Ishikawa (cell line): ENCODE measurements at regions not wholly inside any gene's neighbourhood (a gene's known extent, or its start where the extent isn't known, plus 50 kb on each side); places are given as distances from the start of the nearest gene placed in this dataset.

Source experiments
- CEBPB ChIP-seq: IDR thresholded peaks from 2 replicates; pipeline ENCODE4 v1.6.1; 2012
- CREB1 ChIP-seq: IDR thresholded peaks from 2 replicates; pipeline ENCODE4 v1.6.1; 2012; ENCODE audit warnings: low read depth
- EGR1 ChIP-seq: IDR thresholded peaks from 2 replicates; pipeline ENCODE4 v1.6.1; 2012
- EP300 ChIP-seq: IDR thresholded peaks from 2 replicates; pipeline ENCODE4 v1.6.1; 2012; ENCODE audit warnings: borderline replicate concordance
- FOXM1 ChIP-seq: IDR thresholded peaks from 2 replicates; pipeline ENCODE4 v1.6.1; 2012; ENCODE audit warnings: low read depth, borderline replicate concordance
- MAX ChIP-seq: IDR thresholded peaks from 2 replicates; pipeline ENCODE4 v1.6.1; 2012
- NFIC ChIP-seq: IDR thresholded peaks from 2 replicates; pipeline ENCODE4 v1.6.1; 2012
- RAD21 ChIP-seq: IDR thresholded peaks from 2 replicates; pipeline ENCODE4 v1.6.1; 2012; ENCODE audit warnings: low read depth
- TAF1 ChIP-seq: IDR thresholded peaks from 2 replicates; pipeline ENCODE4 v1.6.1; 2012; ENCODE audit warnings: low read depth, mild to moderate bottlenecking
- TCF12 ChIP-seq: IDR thresholded peaks from 2 replicates; pipeline ENCODE4 v1.6.1; 2012; ENCODE audit warnings: low read depth
- TEAD4 ChIP-seq: IDR thresholded peaks from 2 replicates; pipeline ENCODE4 v1.6.1; 2012
- USF1 ChIP-seq: IDR thresholded peaks from 2 replicates; pipeline ENCODE4 v1.6.1; 2012
- YY1 ChIP-seq: IDR thresholded peaks from 2 replicates; pipeline ENCODE4 v1.6.1; 2012; ENCODE audit warnings: low read depth
- ZBTB7A ChIP-seq: IDR thresholded peaks from 2 replicates; pipeline ENCODE4 v1.6.1; 2012; ENCODE audit warnings: low read depth
- TF ChIP-seq, protein P1 (sequence below): IDR thresholded peaks from 2 replicates; pipeline ENCODE4 v1.6.1; 2012; ENCODE audit warnings: low read depth, mild to moderate bottlenecking

- TF ChIP-seq USF1 (no peak), CREB1 (no peak), TAF1 (no peak), FOXM1 (no peak), EGR1 (no peak)
- TF ChIP-seq, protein P1, sequence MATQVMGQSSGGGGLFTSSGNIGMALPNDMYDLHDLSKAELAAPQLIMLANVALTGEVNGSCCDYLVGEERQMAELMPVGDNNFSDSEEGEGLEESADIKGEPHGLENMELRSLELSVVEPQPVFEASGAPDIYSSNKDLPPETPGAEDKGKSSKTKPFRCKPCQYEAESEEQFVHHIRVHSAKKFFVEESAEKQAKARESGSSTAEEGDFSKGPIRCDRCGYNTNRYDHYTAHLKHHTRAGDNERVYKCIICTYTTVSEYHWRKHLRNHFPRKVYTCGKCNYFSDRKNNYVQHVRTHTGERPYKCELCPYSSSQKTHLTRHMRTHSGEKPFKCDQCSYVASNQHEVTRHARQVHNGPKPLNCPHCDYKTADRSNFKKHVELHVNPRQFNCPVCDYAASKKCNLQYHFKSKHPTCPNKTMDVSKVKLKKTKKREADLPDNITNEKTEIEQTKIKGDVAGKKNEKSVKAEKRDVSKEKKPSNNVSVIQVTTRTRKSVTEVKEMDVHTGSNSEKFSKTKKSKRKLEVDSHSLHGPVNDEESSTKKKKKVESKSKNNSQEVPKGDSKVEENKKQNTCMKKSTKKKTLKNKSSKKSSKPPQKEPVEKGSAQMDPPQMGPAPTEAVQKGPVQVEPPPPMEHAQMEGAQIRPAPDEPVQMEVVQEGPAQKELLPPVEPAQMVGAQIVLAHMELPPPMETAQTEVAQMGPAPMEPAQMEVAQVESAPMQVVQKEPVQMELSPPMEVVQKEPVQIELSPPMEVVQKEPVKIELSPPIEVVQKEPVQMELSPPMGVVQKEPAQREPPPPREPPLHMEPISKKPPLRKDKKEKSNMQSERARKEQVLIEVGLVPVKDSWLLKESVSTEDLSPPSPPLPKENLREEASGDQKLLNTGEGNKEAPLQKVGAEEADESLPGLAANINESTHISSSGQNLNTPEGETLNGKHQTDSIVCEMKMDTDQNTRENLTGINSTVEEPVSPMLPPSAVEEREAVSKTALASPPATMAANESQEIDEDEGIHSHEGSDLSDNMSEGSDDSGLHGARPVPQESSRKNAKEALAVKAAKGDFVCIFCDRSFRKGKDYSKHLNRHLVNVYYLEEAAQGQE, result no peak
Measured at GRCh38 chr15:36331531-36332275, 247.7 kb upstream of the CDIN1 start.

GRCh38 chr15:36332301-36332700, 247.1 kb upstream of the CDIN1 start:
- TF ChIP-seq, protein P1, result no peak
- TF ChIP-seq NFIC, result no peak
- no peak for TF ChIP-seq TAF1

- no peak for TF ChIP-seq YY1
- TF ChIP-seq TAF1, result no peak
- no peak for TF ChIP-seq TCF12
- TF ChIP-seq MAX, result no peak
- no peak for TF ChIP-seq TEAD4
- no peak for TF ChIP-seq USF1
- TF ChIP-seq NFIC, result no peak
- TF ChIP-seq, protein P1, result no peak
- TF ChIP-seq CREB1, result no peak
- no peak for TF ChIP-seq RAD21
- no peak for TF ChIP-seq ZBTB7A
- no peak for TF ChIP-seq FOXM1
- no peak for TF ChIP-seq CEBPB
- no peak for TF ChIP-seq EGR1
- no peak for TF ChIP-seq EP300
Measured at GRCh38 chr15:36332896-36333295, 246.5 kb upstream of the CDIN1 start.

DNA sequence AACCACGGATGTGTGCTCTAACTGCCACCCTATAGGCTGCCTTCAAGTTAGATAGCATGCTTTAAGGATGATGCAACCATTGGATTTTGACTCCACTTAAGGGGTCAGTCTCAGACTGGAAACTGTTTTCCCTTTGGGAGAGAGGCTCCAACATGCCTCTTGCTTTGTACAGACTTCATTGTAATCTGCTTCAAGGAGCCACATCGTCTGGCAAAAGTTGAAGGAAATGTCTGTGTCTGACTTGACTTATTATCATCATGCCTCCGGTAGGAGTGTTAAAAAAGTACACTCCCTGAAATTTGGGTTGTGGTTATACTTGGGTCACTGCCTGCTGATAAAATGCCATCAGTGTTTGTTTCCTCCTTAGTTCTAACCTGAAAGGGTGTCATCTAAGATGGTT, 245.4 kb upstream of the CDIN1 start:
- TF ChIP-seq RAD21 (no peak), CREB1 (no peak), TAF1 (no peak), TEAD4 (no peak)

DNA sequence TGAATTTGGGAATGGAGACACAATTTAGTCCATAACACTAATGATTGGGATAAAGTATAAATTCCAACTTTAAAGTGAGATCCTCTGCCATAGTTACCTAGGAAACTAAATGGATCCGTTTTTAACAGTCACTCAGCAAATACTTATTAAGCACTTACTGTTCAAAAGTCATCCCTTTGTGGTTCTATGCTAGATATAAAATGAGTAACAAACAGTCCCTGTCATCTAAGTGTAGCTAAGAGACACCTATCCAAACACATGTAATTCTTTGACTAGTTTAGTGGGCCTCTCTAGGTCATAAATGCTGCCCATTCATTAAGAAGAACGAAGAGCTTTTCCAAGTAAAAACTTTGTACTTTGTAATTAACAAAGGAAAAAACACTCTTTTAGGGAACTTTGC, 244.2 kb upstream of the CDIN1 start:
- no peak for TF ChIP-seq TEAD4
- no peak for TF ChIP-seq YY1

DNA sequence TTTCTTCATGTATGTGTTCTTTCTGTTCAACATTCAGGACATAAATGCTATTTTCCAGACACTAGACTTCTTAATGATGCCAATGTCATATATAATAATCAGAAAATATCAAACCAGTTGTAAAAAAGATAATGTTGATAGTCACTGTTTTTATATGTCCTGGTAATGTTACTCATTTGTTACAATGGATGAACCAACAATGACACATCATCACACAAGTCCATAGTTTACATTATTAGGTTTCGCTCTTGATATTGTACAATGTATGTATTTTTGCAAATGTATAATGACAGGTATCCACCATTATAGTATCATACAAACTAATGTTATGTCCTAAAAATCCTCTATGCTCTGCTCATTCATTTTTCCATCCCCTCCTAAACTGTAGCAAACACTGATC, 243.8 kb upstream of the CDIN1 start:
- TF ChIP-seq FOXM1, result no peak
- TF ChIP-seq TAF1, result no peak
- TF ChIP-seq EP300, result no peak
- TF ChIP-seq MAX, result no peak
- TF ChIP-seq USF1, result no peak
- TF ChIP-seq ZBTB7A, result no peak
- TF ChIP-seq, protein P1, result no peak
- no peak for TF ChIP-seq CREB1
- no peak for TF ChIP-seq CEBPB
- TF ChIP-seq RAD21, result no peak
- TF ChIP-seq TEAD4, result no peak
- no peak for TF ChIP-seq YY1
- TF ChIP-seq TCF12, result no peak
- TF ChIP-seq EGR1, result no peak
- TF ChIP-seq NFIC, result no peak
